Activated CD4-positive, alpha-beta T cell treated with anti-CD3 and anti-CD28 coated beads for 4 hours (primary cell): ENCODE measurements at regions not wholly inside any gene's neighbourhood (a gene's known extent, or its start where the extent isn't known, plus 50 kb on each side); places are given as distances from the start of the nearest gene placed in this dataset.

Experiments used
- DNase-seq, 2 donors: peaks; one replicate each; pipeline ENCODE4 v3.0.0-alpha.2; 2020

DNA sequence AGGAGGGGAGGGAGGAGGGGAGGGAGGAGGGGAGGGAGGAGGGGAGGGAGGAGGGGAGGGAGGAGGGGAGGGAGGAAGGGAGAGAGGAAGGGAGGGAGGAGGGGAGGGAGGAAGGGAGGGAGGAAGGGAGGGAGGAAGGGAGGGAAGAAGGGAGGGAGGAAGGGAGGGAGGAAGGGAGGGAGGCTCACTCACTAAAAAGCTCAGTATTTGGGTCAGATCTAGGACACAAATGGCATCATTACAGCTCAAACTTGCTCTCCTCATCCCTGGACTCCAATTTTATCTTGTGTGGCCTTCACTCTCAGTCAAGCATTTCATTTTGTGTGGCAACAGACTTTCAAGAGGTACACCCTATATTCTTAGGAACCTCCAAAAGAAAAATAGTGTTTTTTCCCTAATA, 435.4 kb downstream of the IRS1 start:
- no peak for DNase-seq

DNA sequence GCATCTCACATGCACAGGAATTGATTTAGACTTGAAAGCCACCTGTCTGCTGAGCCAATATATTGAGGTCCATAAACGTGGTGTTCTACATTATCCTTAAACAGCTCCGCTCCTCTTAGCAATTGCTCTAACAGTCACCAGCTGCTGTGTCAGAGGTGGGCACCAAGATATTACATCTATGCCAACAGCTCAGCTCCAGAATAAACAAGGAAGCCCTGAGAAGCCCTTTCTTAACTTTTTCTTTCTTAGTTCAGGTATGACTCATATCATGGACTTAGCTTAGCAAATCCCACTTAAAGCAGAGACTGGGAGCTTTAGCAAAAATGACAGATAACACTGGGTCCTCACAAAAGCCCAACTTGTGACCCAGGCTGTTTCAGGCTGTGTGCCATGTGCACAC, 436.6 kb downstream of the IRS1 start:
- no peak for DNase-seq

DNA sequence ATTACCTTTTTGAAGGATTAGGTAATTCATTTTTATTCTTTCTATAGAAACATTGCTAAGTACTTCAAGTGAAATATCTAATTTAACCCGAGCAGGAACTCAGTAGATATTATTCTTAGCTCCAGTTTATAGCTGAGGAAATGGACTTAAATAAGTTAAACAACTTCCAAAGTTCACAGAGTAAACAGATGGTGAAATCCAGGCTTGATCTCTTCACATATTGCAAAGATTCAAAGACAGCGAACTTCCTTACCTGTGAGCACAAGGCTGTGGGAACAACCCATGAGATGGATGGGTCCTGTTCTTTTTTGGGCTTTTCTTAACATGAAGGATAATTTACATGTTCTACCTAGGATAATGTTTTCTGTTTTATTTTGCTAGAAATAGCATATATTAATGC, 439.0 kb downstream of the IRS1 start:
- no peak for DNase-seq

DNA sequence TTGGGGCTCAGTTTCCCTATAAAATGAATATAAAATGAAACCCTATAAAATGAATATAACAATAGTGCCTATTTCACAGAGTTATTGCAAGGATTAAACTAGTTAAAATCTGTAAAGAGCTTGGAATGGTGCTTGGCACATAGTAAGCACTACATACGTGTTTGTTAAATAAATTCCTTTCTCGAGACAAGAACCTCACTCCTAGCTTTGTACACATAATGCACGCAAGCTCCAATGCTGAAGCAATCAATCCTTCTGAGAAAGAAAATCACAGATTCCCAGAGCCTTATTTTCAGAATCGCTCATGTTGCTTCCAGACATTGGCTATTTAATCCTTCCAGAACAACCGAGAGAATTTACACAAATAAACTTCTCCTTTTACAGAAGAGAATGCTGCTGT, 440.9 kb downstream of the IRS1 start:
- DNase-seq = no peak

DNA sequence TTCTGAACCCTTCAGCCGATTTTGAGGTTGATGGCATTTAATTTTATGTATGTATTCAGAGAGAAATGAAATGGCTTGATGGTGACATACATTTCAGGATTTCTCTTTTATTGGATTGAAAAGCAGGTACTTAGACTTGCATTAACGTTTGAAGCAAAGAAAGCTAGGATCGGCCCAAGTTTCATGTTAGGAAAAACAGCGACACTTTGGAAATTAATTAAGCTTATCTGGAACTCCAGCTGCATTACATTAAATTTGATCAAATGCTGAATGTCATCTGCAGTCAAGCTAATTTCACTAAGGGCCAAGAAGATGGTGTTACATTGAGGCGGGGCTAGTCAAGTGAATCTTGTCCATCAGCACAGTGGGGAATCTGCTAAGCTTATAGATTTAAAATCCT, 441.8 kb downstream of the IRS1 start:
- DNase-seq = no peak

DNA sequence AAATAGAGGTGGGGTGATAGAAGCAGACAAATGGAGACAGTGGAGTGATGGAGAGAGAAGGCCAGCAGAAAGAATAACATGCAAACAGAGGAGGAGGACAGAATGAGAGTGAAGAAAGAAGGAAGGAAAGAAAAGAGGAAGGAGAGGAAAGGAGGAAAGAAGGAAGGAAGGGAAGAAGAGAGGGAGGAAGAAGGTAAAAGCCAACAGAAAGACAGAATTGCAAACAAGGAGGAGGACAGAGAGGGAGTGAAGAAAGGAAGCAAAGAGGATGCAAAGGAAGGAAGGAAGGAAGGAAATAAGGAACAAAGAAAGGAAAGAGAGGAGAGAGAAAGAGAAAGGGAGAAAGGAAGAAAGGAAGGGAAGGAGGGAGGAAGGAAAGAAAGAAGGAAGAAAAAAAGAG, 444.0 kb downstream of the IRS1 start:
- no peak for DNase-seq

GRCh38 chr2:226354434-226354833, 445.2 kb downstream of the IRS1 start:
- DNase-seq = no peak

GRCh38 chr2:226352941-226353560, 446.6 kb downstream of the IRS1 start:
- no peak for DNase-seq

DNA sequence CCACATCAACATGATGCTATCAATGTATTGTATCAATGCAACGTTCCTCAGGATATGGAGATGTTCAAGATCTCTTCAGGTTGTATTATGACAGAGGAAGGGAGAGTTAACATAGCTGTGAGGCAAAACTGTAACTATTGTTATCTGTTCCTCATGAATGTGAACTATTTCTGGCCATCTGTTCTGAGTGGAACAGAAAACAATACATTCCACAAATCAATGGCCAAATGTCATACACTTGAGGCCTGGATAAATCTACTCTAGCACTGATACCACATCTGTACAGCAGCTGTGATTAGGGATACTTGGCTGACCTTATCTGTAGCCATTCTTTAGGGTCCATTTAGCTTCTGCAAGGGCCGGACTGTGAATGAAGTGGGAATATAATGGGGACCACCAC, 447.9 kb downstream of the IRS1 start:
- no peak for DNase-seq

DNA sequence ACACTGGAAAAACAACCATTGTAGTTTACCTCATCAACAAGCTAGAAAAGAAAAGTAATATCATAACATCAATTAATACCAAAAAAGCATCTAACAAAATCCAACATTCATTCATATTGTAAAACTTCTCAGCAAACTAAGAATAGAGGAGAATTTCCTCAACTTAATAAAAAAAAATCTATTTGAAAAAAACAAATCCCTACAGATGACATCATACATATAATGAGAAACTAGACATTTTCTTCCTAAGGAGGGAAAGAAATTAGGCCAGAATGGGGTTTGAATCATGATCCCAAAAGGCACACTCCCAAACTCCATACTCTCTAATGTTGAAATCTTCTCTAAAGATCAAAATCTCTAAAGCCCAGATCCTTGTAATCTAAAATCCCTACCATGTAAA, 460.0 kb downstream of the IRS1 start:
- DNase-seq = no peak

DNA sequence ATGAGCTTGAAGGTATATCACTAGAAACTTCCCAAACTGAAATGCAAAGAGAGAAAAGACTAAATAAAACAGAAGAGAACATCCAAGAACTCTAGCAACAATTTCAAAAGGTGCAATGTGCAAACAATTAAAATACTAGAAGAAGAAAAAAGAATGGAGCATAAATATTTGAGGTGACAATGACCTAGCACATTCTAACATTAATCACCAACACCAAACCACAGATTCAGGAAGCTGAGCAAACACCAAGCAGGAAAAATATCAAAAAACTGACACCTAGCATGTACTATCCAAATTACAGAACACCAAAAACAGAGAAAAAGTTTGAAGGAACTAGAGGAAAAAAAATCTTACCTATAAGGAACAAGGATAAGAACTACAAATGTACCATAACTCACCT, 460.8 kb downstream of the IRS1 start:
- no peak for DNase-seq

DNA sequence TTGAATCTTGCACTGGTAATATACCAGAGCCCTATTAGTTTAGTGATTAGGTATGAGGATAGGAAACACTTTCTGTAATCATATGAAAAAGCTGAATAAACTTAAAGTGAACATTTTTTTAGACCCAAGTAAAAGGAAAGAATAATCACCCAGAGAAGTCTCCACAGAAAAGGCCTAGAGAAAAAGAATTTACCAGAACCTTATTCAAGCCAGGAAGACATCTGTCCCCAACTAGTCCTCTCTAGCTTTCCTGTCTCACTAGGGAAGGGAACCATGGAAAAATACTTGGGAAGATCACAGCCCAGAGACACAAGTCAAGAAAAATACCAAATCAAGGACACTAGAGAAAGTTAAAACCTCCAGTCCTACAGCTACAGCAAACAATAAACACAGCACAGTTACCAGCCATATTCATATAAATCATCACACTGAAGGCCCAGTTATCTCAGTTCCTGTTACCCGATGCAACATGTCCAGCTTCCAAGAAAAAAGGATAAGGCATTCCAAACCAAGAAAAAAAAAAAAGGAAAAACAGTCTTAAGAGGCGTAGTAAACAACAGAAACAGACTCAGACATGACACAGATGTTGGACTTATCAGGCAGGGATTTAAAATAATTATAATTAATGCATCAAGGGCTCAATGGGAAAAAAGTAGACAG, 461.5 kb downstream of the IRS1 start:
- no peak for DNase-seq

DNA sequence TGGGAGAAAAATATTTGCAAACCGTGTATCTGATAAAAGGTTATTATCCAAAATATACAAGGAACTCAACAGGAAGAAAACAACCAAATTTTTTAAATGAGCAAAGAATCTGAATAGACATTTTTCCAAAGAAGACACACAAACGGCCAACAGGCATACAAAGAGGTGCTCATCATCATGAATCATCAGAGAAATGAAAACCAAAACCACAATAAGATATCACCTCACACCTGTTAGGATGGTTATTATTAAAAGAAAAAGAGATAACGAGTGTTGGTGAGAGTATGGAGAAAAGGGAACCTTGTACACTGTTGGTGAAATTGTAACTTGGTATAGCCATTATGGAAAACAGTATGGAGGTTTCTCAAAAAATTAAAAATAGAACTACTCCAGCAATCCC, 463.3 kb downstream of the IRS1 start:
- DNase-seq = no peak

GRCh38 chr2:226334981-226335720, 464.5 kb downstream of the IRS1 start:
- DNase-seq = no peak

DNA sequence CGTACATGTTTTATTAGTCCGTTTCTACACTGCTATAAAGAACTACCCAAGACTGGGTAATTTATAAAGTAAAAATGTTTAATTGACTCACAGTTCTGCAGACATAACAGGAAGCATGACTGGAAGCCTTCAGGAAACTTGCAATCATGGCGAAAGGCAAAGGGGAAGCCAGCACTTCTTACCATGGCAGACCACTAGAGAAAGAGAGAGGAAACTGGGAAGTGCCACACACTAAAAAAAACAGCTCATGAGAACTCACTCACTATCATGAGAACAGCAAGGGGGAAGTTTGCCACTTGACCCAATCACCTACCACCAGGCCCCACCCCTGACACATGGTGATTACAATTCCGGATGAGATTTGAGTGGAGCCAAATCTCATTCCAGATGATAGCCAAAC, 466.2 kb downstream of the IRS1 start:
- DNase-seq = no peak

DNA sequence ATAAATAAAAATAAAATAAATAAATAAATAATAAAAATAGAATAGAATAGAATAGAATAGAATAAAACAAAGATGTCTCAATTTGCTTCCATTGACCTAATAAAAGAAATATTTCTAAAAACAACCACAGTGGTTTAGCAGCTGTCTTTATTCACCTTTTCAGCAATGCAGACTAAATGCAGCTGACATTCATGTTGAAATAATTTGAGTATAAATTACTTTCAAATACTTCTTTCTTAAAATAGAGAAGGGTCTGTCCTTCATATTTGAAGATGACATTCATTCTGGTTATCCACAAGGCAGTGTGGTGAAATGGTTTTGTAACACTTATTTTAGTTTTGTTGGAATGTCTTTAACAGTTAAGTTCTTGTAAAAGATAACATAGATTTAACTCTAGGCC, 469.4 kb downstream of the IRS1 start:
- DNase-seq = no peak

DNA sequence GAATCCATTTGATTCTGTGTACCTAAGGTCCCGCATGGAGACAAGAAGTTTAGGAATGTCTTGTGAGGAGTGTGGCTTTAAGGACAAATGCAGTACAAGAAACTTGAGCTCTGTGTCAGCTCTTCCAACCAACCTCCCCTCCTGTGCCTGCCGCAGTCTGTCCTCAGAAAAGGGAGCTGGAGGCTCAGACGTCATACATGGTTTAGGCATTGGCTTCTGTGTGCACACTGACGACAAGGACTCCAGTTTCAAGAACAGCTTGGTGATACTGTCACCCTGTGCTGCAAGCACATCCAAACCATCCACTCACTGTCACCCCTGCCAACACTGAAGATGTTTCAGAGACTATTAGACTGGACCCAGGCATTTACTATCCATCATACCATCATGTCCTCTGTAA, 470.4 kb downstream of the IRS1 start:
- no peak for DNase-seq

GRCh38 chr2:226327830-226328229, 471.8 kb downstream of the IRS1 start:
- DNase-seq = no peak

GRCh38 chr2:226325526-226325925, 474.1 kb downstream of the IRS1 start:
- no peak for DNase-seq

- DNase-seq = no peak
Measured at GRCh38 chr2:226320076-226320948, 479.3 kb downstream of the IRS1 start.

GRCh38 chr2:226317970-226318369, 481.6 kb downstream of the IRS1 start:
- DNase-seq = no peak

DNA sequence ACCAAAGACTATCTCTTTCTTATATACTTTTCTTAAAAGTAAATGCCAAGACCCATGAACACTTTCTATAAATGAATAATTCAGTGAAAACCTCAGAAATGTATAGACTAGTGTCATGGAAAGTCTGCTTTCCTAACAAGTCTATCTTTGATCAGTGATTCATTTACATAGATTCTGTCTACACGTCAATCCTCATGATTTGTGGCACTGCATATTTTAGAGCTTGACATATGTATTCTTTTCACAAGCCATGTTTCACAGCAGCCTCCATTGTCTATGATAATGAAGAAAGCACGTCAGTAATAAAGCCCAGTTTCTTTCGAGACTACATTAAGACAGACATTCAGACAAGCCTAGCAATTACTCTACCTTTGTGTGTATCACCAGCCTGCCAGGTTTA, 486.6 kb downstream of the IRS1 start:
- no peak for DNase-seq

GRCh38 chr2:226312155-226312554, 487.5 kb downstream of the IRS1 start:
- DNase-seq = no peak

- DNase-seq = no peak
Measured at GRCh38 chr2:226310146-226310545, 489.5 kb downstream of the IRS1 start.
